ENCODE measurements at regions not wholly inside any gene's neighbourhood (a gene's known extent, or its start where the extent isn't known, plus 50 kb on each side); places are given as distances from the start of the nearest gene placed in this dataset.

DNA sequence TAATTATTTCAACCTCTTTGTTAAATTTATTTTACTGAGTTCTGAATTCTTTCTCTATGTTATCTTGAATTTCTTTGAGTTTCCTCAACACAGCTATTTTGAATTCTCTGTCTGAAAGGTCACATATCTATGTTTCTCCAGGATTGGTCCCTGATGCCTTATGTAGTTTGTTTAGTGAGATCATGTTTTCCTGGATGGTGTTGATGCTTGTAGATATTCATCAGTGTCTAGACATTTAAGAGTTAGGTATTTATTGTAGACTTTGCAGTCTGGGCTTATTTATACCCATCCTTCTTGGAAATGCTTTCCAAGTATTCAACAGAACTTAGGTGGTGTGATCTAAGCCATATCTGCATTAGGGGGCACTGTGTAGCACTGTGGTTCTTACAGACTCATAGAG lies 70.2 kb upstream of the SLC27A6 start:
- Histone ChIP-seq H4K20me1 (replicated peaks; ENCODE audit: insufficient read depth) (no peaks in the 10 kb centered on the region), H3K4me3 (no peak overlapping the region), H3F3A (replicated peaks; ENCODE audit: low read depth) (no peaks in the 10 kb centered on the region), H3K27ac (ENCODE audit: low read depth) (no peak overlapping the region), H3K36me3 (ENCODE audit: insufficient read depth) (no peaks in the 10 kb centered on the region), H3K79me2 (replicated peaks; ENCODE audit: insufficient read depth) (no peaks in the 10 kb centered on the region), H3K9me2 (ENCODE audit: insufficient read depth) (no peaks in the 10 kb centered on the region), H3K4me2 (no peak overlapping the region), H3K27me3 (ENCODE audit: insufficient read depth) (no peaks in the 10 kb centered on the region), H2AFZ (no peak overlapping the region), H3K4me1 (ENCODE audit: insufficient read depth) (no peaks in the 10 kb centered on the region)
- Mint-ChIP-seq H3K4me3 (no peak overlapping the region), H3K27me3 (ENCODE audit: insufficient read depth, low read depth, poor library complexity) (no peaks in the 10 kb centered on the region), H3K36me3 (ENCODE audit: low read depth) (no peaks in the 10 kb centered on the region), H3K9me3 (no peaks in the 10 kb centered on the region), H3K4me1 (no peaks in the 10 kb centered on the region), H3K27ac (no peak overlapping the region)
- DNase-seq (ENCODE audit: low spot score) (no peak), ATAC-seq (no peak)
- TF ChIP-seq POLR2AphosphoS5 (IDR thresholded peaks at IDR 0.05; ENCODE audit: low read depth) (no peak), EZH2 (IDR thresholded peaks at IDR 0.05; ENCODE audit: low read depth, unreplicated experiment) (no peak), JUNB (IDR thresholded peaks at IDR 0.05; ENCODE audit: unreplicated experiment) (no peak)

DNA sequence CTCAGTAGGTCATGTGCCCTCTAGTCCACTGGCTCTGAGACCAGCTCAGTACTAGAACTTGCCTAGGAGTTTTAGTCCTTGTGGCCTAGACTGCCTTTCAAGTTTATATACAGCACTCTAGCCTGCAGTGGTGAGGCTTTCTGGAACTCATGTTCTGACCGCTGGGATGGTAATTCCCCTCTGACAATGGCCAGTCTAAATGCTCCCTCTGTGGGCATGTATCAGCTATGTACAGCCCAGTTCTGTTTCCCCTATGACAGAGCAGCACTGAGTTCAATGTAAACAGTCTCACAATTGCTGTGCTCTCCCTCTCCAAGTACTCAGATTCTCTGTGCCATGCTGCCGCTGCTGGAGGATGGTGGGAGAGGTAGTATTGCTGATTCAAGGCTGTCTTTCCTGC lies 68.6 kb upstream of the SLC27A6 start:
- Histone ChIP-seq H3K79me2 (replicated peaks; ENCODE audit: insufficient read depth) (no peaks in the 10 kb centered on the region), H3K4me2 (no peak overlapping the region), H3K9me2 (ENCODE audit: insufficient read depth) (no peaks in the 10 kb centered on the region), H3F3A (replicated peaks; ENCODE audit: low read depth) (no peaks in the 10 kb centered on the region), H4K20me1 (replicated peaks; ENCODE audit: insufficient read depth) (no peaks in the 10 kb centered on the region), H3K4me3 (no peak overlapping the region), H3K27me3 (ENCODE audit: insufficient read depth) (no peaks in the 10 kb centered on the region), H3K36me3 (ENCODE audit: insufficient read depth) (no peaks in the 10 kb centered on the region), H2AFZ (no peak overlapping the region), H3K27ac (ENCODE audit: low read depth) (no peak overlapping the region), H3K4me1 (ENCODE audit: insufficient read depth) (no peaks in the 10 kb centered on the region)
- Mint-ChIP-seq H3K4me3 (no peak overlapping the region), H3K36me3 (ENCODE audit: low read depth) (no peaks in the 10 kb centered on the region), H3K27ac (no peak overlapping the region), H3K4me1 (no peaks in the 10 kb centered on the region), H3K9me3 (no peaks in the 10 kb centered on the region), H3K27me3 (ENCODE audit: insufficient read depth, low read depth, poor library complexity) (no peaks in the 10 kb centered on the region)
- no peak for DNase-seq (ENCODE audit: low spot score)
- ATAC-seq, result no peak
- TF ChIP-seq, protein P1, sequence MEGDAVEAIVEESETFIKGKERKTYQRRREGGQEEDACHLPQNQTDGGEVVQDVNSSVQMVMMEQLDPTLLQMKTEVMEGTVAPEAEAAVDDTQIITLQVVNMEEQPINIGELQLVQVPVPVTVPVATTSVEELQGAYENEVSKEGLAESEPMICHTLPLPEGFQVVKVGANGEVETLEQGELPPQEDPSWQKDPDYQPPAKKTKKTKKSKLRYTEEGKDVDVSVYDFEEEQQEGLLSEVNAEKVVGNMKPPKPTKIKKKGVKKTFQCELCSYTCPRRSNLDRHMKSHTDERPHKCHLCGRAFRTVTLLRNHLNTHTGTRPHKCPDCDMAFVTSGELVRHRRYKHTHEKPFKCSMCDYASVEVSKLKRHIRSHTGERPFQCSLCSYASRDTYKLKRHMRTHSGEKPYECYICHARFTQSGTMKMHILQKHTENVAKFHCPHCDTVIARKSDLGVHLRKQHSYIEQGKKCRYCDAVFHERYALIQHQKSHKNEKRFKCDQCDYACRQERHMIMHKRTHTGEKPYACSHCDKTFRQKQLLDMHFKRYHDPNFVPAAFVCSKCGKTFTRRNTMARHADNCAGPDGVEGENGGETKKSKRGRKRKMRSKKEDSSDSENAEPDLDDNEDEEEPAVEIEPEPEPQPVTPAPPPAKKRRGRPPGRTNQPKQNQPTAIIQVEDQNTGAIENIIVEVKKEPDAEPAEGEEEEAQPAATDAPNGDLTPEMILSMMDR (conservative IDR thresholded peaks at IDR 0.05; ENCODE audit: low read depth in 2 of 2), result 0 out of 4 replicates have a peak, but pooled peaks of 1 of the 2 experiments have one; percentile 8
- TF ChIP-seq NANOG (IDR thresholded peaks at IDR 0.05; ENCODE audit: borderline replicate concordance), result no peak

DNA sequence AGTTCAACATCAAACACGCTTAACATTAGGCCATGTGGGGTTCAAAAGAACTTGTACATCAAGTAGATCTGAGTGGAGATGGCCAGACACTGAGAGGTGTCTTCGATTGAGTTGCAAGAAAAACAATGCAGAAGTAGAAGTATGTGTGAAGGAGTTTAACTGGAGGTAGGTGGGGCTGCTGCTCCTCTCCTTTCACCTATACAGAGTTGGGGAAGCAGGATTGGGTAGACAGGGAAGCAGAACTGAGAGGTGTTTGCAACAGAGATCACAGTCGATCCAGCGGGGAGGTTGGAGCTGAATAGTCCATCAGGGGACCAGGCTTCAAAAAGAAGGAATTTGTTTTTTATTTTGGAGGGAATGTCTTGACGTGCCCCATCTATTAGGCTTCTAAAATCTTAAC lies 61.7 kb upstream of the SLC27A6 start:
- no peaks in the 10 kb centered on the region for H3K36me3 ChIP-seq (ENCODE audit: insufficient read depth)
- DNase-seq (ENCODE audit: low spot score), result peak; percentile 21
- no peaks in the 10 kb centered on the region for H3K27me3 ChIP-seq (ENCODE audit: insufficient read depth)
- Mint-ChIP-seq H3K4me3 (no peak overlapping the region), H3K36me3 (ENCODE audit: low read depth) (no peaks in the 10 kb centered on the region), H3K9me3 (no peaks in the 10 kb centered on the region), H3K27ac (no peak overlapping the region), H3K27me3 (ENCODE audit: insufficient read depth, low read depth, poor library complexity) (no peaks in the 10 kb centered on the region), H3K4me1 (no peaks in the 10 kb centered on the region)
- H3K4me2 ChIP-seq, result no peak overlapping the region
- H2AFZ ChIP-seq, result no peak overlapping the region
- peak; percentile 68 for ATAC-seq
- H3K79me2 ChIP-seq (replicated peaks; ENCODE audit: insufficient read depth), result no peaks in the 10 kb centered on the region
- no peaks in the 10 kb centered on the region for H4K20me1 ChIP-seq (replicated peaks; ENCODE audit: insufficient read depth)
- no peak overlapping the region for H3K4me3 ChIP-seq
- H3K9me2 ChIP-seq (ENCODE audit: insufficient read depth), result no peaks in the 10 kb centered on the region
- no peaks in the 10 kb centered on the region for H3F3A ChIP-seq (replicated peaks; ENCODE audit: low read depth)
- no peak overlapping the region for H3K27ac ChIP-seq (ENCODE audit: low read depth)
- no peak for TF ChIP-seq EZH2phosphoT487 (IDR thresholded peaks at IDR 0.05; ENCODE audit: unreplicated experiment)
- TF ChIP-seq REST (IDR thresholded peaks at IDR 0.05; ENCODE audit: unreplicated experiment), result no peak
- TF ChIP-seq, protein P1 (conservative IDR thresholded peaks at IDR 0.05; ENCODE audit: low read depth in 2 of 2), result peak in 1 of 2 experiments; percentile 41; a peak in 2 of 4 replicates
- TF ChIP-seq EZH2 (IDR thresholded peaks at IDR 0.05; ENCODE audit: low read depth, unreplicated experiment), result no peak
- H3K4me1 ChIP-seq (ENCODE audit: insufficient read depth), result no peaks in the 10 kb centered on the region

Data from GM23338 (cell line).